ENCODE measurements at regions not wholly inside any gene's neighbourhood (a gene's known extent, or its start where the extent isn't known, plus 50 kb on each side); places are given as distances from the start of the nearest gene placed in this dataset.

DNA sequence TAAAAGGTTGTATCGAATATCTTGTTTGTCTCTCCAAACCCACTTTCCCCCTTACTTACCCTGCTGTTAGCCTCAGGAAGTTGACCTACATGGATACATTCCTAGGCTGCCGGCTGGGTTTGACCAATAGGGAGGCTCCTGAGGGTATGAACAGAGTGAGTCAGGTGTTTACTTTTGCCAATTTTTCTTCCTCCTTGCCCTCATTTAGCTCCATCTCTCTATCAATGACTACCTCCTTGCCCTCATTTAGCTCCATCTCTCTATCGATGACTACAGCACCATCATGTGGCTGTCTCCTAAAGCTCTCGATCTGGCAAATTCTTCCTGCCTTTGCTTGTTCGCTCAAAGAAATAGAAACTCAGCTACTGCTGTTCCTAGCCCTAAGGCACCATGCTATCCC, 571.9 kb upstream of the CRIM1 start:
- 84% methylated on average over 5 of the region's 5 CpGs for WGBS
- no peaks in the 10 kb centered on the region for H3K9me3 ChIP-seq
- intact Hi-C loops (cut with DNase I) = no loop called here
- no peaks in the 10 kb centered on the region for H3K4me1 ChIP-seq (replicated peaks)
- no peak for DNase-seq (ENCODE audit: low spot score)
- no peak overlapping the region for H3K27ac ChIP-seq
- H3K4me3 ChIP-seq = no peak overlapping the region
- H3K36me3 ChIP-seq = no peaks in the 10 kb centered on the region
- no peaks in the 10 kb centered on the region for H3K27me3 ChIP-seq (replicated peaks; ENCODE audit: insufficient read depth)
- TF ChIP-seq, protein P1, sequence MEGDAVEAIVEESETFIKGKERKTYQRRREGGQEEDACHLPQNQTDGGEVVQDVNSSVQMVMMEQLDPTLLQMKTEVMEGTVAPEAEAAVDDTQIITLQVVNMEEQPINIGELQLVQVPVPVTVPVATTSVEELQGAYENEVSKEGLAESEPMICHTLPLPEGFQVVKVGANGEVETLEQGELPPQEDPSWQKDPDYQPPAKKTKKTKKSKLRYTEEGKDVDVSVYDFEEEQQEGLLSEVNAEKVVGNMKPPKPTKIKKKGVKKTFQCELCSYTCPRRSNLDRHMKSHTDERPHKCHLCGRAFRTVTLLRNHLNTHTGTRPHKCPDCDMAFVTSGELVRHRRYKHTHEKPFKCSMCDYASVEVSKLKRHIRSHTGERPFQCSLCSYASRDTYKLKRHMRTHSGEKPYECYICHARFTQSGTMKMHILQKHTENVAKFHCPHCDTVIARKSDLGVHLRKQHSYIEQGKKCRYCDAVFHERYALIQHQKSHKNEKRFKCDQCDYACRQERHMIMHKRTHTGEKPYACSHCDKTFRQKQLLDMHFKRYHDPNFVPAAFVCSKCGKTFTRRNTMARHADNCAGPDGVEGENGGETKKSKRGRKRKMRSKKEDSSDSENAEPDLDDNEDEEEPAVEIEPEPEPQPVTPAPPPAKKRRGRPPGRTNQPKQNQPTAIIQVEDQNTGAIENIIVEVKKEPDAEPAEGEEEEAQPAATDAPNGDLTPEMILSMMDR (IDR thresholded peaks at IDR 0.05) = no peak
- TF ChIP-seq POLR2AphosphoS5 (IDR thresholded peaks at IDR 0.05) (no peak), POLR2A (IDR thresholded peaks at IDR 0.05) (no peak)

DNA sequence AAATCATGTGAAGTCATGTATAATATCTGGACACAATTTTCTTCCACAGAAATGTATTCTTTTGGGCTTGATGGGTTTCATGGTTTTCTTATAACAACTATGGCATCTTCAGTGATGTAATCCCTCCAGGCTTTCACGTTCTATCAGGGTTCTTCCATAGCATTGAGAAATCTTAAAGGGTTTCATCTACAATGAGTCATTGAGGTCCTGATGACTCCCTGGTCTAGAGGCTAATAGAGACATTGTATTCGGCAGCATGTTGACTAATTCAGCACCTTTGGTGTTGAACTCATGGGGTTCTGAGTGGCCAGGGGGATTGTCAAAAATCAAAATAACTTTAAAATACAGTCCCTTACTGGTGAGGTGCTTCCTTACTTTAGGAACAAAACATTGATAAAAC, 614.0 kb upstream of the CRIM1 start:
- TF ChIP-seq POLR2A (IDR thresholded peaks at IDR 0.05) (no peak), POLR2AphosphoS5 (IDR thresholded peaks at IDR 0.05) (no peak)
- TF ChIP-seq, protein P1 (IDR thresholded peaks at IDR 0.05) = no peak
- WGBS = 86% methylated on average over 2 of the region's 2 CpGs

DNA sequence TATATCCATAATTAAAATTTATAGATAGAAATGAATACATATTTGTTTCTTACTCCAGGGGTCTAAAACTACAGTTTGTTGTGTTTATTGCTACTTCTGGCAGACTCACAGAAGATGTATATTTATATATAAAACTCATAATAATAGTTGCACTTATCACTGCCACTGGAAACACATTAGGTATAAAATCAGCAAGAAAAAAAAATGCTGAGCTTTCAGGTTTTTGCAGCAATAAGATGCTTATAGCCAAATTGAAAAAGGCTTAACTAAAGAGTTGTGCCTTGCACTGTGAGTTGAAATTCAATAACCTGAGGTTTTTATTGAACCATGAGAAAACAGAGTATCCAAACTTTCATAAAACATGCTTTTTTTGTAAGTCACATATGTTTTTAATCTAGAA, 623.9 kb upstream of the CRIM1 start:
- TF ChIP-seq, protein P1 (IDR thresholded peaks at IDR 0.05) = no peak
- TF ChIP-seq POLR2AphosphoS5 (IDR thresholded peaks at IDR 0.05) (no peak), POLR2A (IDR thresholded peaks at IDR 0.05) (no peak)
- no peak overlapping the region for H3K4me3 ChIP-seq
- no peaks in the 10 kb centered on the region for H3K9me3 ChIP-seq
- no peaks in the 10 kb centered on the region for H3K36me3 ChIP-seq
- DNase-seq (ENCODE audit: low spot score) = no peak
- intact Hi-C loops (cut with DNase I) = no loop called here
- H3K4me1 ChIP-seq (replicated peaks) = no peaks in the 10 kb centered on the region
- H3K27ac ChIP-seq = no peak overlapping the region
- no peaks in the 10 kb centered on the region for H3K27me3 ChIP-seq (replicated peaks; ENCODE audit: insufficient read depth)

More for the DNA sequence above, 614.0 kb upstream of the CRIM1 start:
- DNase-seq (ENCODE audit: low spot score) = no peak
- Histone ChIP-seq H3K4me3 (no peak overlapping the region), H3K9me3 (no peaks in the 10 kb centered on the region), H3K27me3 (replicated peaks; ENCODE audit: insufficient read depth) (no peaks in the 10 kb centered on the region), H3K4me1 (replicated peaks) (no peaks in the 10 kb centered on the region), H3K36me3 (no peaks in the 10 kb centered on the region), H3K27ac (no peak overlapping the region)
- intact Hi-C loops (cut with DNase I) = no loop called here

DNA sequence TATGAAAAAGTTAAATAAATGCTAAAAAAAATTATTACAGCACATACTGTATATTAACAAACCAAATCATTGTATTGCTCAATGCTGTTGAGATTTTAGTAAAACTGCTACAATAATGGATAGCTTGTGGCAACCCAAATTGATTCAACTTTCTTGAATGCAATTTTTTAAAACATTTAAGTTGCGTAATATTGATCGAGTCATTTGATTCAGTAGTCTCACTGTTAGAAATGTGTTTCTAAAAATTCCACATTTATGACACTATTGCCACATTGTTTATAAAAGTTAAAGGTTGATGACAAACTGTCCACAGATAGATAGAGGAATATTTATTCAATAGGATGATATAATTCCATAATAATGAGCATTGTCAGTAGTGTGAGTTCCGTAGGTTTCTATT, 640.7 kb upstream of the CRIM1 start:
- Histone ChIP-seq H3K4me1 (replicated peaks) (no peaks in the 10 kb centered on the region), H3K4me3 (no peak overlapping the region), H3K9me3 (no peaks in the 10 kb centered on the region), H3K36me3 (no peaks in the 10 kb centered on the region), H3K27ac (no peak overlapping the region), H3K27me3 (replicated peaks; ENCODE audit: insufficient read depth) (no peaks in the 10 kb centered on the region)
- 92% methylated on average over 3 of the region's 3 CpGs for WGBS
- TF ChIP-seq, protein P1 (IDR thresholded peaks at IDR 0.05) = no peak
- TF ChIP-seq POLR2A (IDR thresholded peaks at IDR 0.05) (no peak), POLR2AphosphoS5 (IDR thresholded peaks at IDR 0.05) (no peak)
- intact Hi-C loops (cut with DNase I) = no loop called here
- DNase-seq (ENCODE audit: low spot score) = no peak

DNA sequence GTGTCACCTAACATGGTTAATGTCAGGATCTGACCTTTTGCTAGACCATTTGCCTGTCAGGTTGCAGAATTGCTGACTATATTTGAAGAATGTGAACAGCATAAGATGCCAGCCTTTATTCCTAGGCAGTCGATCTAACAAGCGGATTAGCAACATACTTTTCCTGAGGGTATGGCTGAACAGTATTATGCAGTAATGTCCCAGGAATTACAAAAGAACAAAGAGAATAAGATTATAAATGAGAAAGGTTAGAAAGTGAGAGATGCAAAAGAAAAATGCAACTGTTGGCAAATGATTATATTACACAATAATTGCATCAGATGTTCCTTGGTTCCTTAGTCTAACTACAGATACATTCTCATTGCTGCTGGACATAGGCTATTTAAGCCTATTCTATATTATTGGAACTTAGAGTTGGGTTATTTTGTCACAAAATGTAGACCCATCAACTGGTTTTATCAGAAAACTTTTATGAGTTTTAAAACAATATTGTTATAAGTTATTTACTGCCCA, 647.1 kb upstream of the CRIM1 start:
- no peak for TF ChIP-seq POLR2A (IDR thresholded peaks at IDR 0.05)
- TF ChIP-seq POLR2AphosphoS5 (IDR thresholded peaks at IDR 0.05) = no peak
- TF ChIP-seq, protein P1 (IDR thresholded peaks at IDR 0.05) = no peak
- 74% methylated on average over 2 of the region's 2 CpGs for WGBS
- Histone ChIP-seq H3K36me3 (no peaks in the 10 kb centered on the region), H3K9me3 (no peaks in the 10 kb centered on the region), H3K4me1 (replicated peaks) (no peaks in the 10 kb centered on the region), H3K27ac (no peak overlapping the region), H3K4me3 (no peak overlapping the region), H3K27me3 (replicated peaks; ENCODE audit: insufficient read depth) (no peaks in the 10 kb centered on the region)
- intact Hi-C loops (cut with DNase I) = no loop called here
- DNase-seq (ENCODE audit: low spot score) = no peak

Measured in prostate gland (tissue), 2 donors.